RKO (cell line): ENCODE measurements at regions not wholly inside any gene's neighbourhood (a gene's known extent, or its start where the extent isn't known, plus 50 kb on each side); places are given as distances from the start of the nearest gene placed in this dataset.

Experiments used
- DNase-seq: peaks from one replicate; pipeline ENCODE4 v3.0.0-alpha.2; 2016; ENCODE audit warnings: low spot score

DNA sequence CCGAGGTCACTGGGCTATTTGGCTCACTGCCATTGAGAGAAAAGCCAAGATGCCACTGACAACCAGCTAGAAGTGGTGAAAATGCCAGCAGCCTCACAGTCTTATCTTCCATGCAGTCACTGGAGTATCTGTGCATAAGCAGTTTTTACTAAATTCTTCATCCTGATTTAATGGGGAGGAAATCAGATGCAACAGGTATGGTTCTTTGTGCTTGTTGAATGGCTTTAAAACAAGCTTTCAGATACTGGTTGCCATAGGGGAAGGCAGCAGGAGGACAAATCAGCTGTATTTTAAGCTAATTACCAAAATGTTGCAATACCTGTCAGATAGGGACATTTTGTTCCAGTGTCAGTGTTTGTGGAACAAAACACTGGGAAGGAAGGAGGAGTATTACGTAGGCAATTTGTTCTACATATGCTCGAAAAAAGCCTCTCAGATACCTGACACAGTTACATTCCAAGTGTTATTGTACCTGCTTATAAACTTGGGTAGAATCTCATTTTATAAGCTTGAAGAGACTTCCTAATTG lies 54.1 kb upstream of the ARHGAP5 start:
- DNase-seq, result no peak

GRCh38 chr14:32023540-32023939 lies 53.6 kb upstream of the ARHGAP5 start:
- DNase-seq, result peak; percentile 2

GRCh38 chr14:32027255-32027939 lies 49.7 kb upstream of the ARHGAP5 start:
- peak; percentile 61 for DNase-seq
